Bronchial epithelial cell (primary cell): ENCODE measurements at regions not wholly inside any gene's neighbourhood (a gene's known extent, or its start where the extent isn't known, plus 50 kb on each side); places are given as distances from the start of the nearest gene placed in this dataset.
"Not testable (repeated sequence)": the region's sequence is repeated elsewhere in the genome, so short reads cannot be mapped to it uniquely, and the experiment has no call there.

ENCODE experiments used
- DNase-seq: peaks from one replicate; pipeline ENCODE4 v3.0.0-alpha.2; 2010; ENCODE audit warnings: low read depth
- FAIRE-seq: peaks from 2 replicates; lab custom pipeline; 2011; peaks lifted over from hg19 to GRCh38; lab: Jason Lieb, UNC
- H3K27me3 ChIP-seq: 2 replicates; pipeline ENCODE4 v1.5.1; 2011; ENCODE audit warnings: low read length; ENCODE audit not compliant: control insufficient read depth, insufficient read depth
- H3K36me3 ChIP-seq: 2 replicates; pipeline ENCODE4 v1.5.1; 2011; ENCODE audit warnings: low read length; ENCODE audit not compliant: control insufficient read depth, insufficient read depth
- H3K4me3 ChIP-seq: 2 replicates; pipeline ENCODE4 v1.5.1; 2011; ENCODE audit warnings: mild to moderate bottlenecking, low read depth, low read length, control low read depth
- TF ChIP-seq, protein P1 (sequence below): IDR thresholded peaks from 2 replicates; pipeline ENCODE4 v1.5.1; 2011; ENCODE audit warnings: mild to moderate bottlenecking, moderate library complexity, low read length, control low read depth, inconsistent platforms; ENCODE audit not compliant: insufficient read depth, severe bottlenecking

DNA sequence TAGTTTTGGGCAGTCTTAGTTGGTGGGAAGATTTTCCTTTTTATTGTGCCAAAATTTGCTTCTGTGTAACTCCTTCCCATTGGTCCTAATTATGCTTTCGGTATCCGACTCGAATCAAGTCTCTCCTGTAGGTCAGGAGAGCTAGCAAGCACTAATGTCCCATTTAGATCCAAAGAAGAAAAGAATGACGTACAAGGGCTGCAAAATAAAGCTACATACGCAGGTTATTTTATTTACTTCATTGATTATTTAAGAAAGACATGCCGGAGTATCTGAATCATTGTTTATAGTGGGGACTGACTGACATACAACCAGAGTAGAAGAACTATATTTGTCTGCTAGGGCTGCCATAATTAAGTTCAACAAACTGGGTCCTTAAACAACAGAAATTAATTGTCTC lies 648.5 kb downstream of the CPS1 start:
- Histone ChIP-seq H3K27me3 (no peaks in the 10 kb centered on the region), H3K4me3 (no peak overlapping the region), H3K36me3 (no peaks in the 10 kb centered on the region)
- FAIRE-seq (no peak), DNase-seq (no peak)
- TF ChIP-seq, protein P1, sequence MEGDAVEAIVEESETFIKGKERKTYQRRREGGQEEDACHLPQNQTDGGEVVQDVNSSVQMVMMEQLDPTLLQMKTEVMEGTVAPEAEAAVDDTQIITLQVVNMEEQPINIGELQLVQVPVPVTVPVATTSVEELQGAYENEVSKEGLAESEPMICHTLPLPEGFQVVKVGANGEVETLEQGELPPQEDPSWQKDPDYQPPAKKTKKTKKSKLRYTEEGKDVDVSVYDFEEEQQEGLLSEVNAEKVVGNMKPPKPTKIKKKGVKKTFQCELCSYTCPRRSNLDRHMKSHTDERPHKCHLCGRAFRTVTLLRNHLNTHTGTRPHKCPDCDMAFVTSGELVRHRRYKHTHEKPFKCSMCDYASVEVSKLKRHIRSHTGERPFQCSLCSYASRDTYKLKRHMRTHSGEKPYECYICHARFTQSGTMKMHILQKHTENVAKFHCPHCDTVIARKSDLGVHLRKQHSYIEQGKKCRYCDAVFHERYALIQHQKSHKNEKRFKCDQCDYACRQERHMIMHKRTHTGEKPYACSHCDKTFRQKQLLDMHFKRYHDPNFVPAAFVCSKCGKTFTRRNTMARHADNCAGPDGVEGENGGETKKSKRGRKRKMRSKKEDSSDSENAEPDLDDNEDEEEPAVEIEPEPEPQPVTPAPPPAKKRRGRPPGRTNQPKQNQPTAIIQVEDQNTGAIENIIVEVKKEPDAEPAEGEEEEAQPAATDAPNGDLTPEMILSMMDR, result no peak

DNA sequence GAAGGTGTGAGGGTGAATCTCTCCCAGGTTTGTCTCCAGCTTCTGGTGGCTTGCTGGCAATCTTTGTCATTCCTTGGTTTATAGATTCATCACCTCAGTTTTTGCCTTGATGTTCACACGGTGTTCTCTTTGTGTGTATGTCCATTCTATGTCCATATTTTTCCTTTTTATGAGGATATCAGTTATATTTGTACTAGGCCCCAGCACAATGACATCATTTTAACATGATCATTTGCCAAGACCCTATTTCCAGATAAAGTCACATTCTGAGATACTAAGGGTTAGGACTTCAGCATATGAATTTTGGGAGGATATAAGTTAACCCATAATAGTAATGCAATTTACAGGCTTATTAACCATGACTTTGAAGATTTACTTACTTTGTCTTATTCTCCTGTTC lies 649.0 kb downstream of the CPS1 start:
- DNase-seq (no peak), FAIRE-seq (no peak)
- no peaks in the 10 kb centered on the region for H3K27me3 ChIP-seq
- H3K36me3 ChIP-seq, result no peaks in the 10 kb centered on the region
- no peak overlapping the region for H3K4me3 ChIP-seq
- TF ChIP-seq, protein P1, result no peak

DNA sequence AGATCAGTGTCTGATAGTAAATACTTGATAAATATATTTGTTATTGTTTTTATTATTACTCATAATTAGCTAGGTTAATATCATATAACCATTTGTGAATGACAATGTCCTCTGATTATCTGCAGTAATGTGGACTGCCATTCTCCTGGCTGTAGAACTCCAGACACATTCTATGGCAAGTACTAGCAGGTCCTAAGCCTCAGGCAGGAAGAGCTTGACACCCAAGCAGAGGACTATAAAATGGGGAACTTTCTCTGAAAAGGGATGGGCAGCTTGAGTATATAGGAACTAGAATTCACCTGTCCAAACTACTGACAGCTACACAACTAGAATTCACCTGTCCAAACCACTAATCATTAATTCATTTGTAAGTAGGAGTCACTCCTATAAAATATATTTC lies 649.4 kb downstream of the CPS1 start:
- no peaks in the 10 kb centered on the region for H3K36me3 ChIP-seq
- no peaks in the 10 kb centered on the region for H3K27me3 ChIP-seq
- TF ChIP-seq, protein P1, result no peak
- no peak overlapping the region for H3K4me3 ChIP-seq
- DNase-seq, result peak; percentile 54
- no peak for FAIRE-seq

DNA sequence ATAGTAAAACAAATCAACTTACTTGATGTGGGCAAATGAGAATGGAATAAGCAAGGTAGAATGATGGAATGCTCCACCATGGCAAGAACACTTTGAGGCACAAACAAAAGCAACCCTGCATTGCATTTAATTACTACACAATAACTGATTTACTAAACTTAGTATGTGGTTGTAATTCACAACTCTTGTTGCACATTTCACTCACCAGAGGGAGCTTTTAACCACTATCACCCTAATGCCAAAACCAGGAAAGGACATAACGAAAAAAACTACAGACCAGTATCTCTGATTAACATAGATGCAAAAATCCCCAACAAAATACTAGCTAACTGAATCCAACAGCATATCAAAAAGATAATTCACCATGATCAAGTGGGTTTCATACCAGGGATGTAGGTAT lies 659.8 kb downstream of the CPS1 start:
- TF ChIP-seq, protein P1, result peak; percentile 56
- DNase-seq (peak; percentile 50), FAIRE-seq (no peak)
- no peak overlapping the region for H3K4me3 ChIP-seq
- no peaks in the 10 kb centered on the region for H3K27me3 ChIP-seq
- no peaks in the 10 kb centered on the region for H3K36me3 ChIP-seq

DNA sequence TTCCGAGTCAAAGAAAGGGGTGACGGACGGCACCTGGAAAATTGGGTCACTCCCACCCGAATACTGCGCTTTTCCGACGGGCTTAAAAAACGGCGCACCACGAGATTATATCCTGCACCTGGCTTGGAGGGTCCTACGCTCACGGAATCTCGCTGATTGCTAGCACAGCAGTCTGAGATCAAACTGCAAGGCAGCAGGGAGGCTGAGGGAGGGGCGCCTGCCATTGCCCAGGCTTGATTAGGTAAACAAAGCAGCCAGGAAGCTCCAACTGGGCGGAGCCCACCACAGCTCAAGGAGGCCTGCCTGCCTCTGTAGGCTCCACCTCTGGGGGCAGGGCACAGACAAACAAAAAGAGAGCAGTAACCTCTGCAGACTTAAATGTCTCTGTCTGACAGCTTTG lies 663.1 kb downstream of the CPS1 start:
- H3K27me3 ChIP-seq, H3K36me3 ChIP-seq, FAIRE-seq, H3K4me3 ChIP-seq, DNase-seq: not testable (repeated sequence)

DNA sequence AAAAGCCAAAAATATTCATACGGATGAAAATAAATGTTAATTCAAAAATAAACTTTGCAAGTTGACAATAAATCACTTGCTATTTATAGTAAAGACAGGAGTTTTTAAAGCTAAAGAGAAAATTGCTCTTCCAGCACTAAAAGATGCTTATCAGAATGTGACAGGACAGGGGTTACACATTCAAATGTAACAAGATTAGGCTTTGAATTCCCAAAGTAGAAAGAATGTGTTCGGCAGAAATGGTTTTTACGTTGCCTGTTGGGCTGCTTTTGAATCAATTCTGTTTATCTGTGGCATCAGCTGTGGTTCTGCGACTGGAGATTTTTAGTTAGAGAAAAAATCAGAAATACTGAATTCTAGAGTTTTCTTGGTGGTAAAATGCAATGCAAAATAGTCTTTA lies 669.4 kb downstream of the CPS1 start:
- DNase-seq, result no peak
- no peaks in the 10 kb centered on the region for H3K27me3 ChIP-seq
- no peaks in the 10 kb centered on the region for H3K36me3 ChIP-seq
- TF ChIP-seq, protein P1, result no peak
- no peak overlapping the region for H3K4me3 ChIP-seq
- FAIRE-seq, result no peak
